GM12878 (cell line): ENCODE measurements at regions not wholly inside any gene's neighbourhood (a gene's known extent, or its start where the extent isn't known, plus 50 kb on each side); places are given as distances from the start of the nearest gene placed in this dataset.

Experiments used
- ATAC-seq: fragments of 200-7000 bp; cut with Tn5 transposase; 3 replicates; pipeline ENCODE4 v1.9.1; 2020; ENCODE audit warnings: mild to moderate bottlenecking, moderate library complexity
- BruUV-seq: library from RNA; stranded (reverse); fragments of 400-500 nt; replicated peaks from 2 replicates; lab custom pipeline; 2021; lab: Mats Ljungman, UMichigan
- CTCF ChIA-PET: fragments of 300-600 bp; sonication (Branson Sonifier 250); formaldehyde crosslinking; extraction: SDS; loops from one replicate; lab custom pipeline; 2021; ENCODE audit warnings: inconsistent platforms; lab: Yijun Ruan, JAX
- POLR2A ChIA-PET: fragments of 350-600 bp; formaldehyde crosslinking; extraction: SDS; loops from one replicate; lab custom pipeline; 2021; ENCODE audit warnings: inconsistent platforms; lab: Charles Lee
- RAD21 ChIA-PET: fragments of 300-600 bp; sonication (Branson Sonifier 250); formaldehyde crosslinking; loops from one replicate; lab custom pipeline; 2023; ENCODE audit warnings: antibody characterized with exemption; ENCODE audit not compliant: unreplicated experiment; lab: Charles Lee
- SMC1A ChIA-PET: fragments of 300-600 bp; sonication (Branson Sonifier 250); formaldehyde crosslinking; loops from one replicate; lab custom pipeline; 2023; ENCODE audit not compliant: unreplicated experiment, uncharacterized antibody; lab: Charles Lee
- DNase-seq: peaks from one replicate; pipeline ENCODE4 v3.0.0-alpha.2; 2011; ENCODE audit warnings: low read depth, low spot score
- FAIRE-seq: peaks from 3 replicates; lab custom pipeline; 2011; peaks lifted over from hg19 to GRCh38; lab: Jason Lieb, UNC
- H2AFZ ChIP-seq: 2 replicates; pipeline ENCODE4 v1.6.0; 2011; ENCODE audit warnings: low read depth, low read length, control low read depth; ENCODE audit not compliant: control insufficient read depth
- H3K27ac ChIP-seq: 2 replicates; pipeline ENCODE4 v1.5.1; 2011; ENCODE audit warnings: control low read depth; ENCODE audit not compliant: control insufficient read depth, insufficient read depth
- H3K27me3 ChIP-seq, 2 experiments: replicated peaks in 1 of 2; 2 replicates each; pipeline versions ENCODE4 v1.6.0 to v1.6.1; 2011; ENCODE audit warnings: low read length in 1 of 2; ENCODE audit not compliant: control insufficient read depth in 2 of 2, insufficient read depth in 2 of 2
- H3K36me3 ChIP-seq, 2 experiments: 2 replicates each; pipeline ENCODE4 v1.5.1; 2011; ENCODE audit warnings: low read length in 1 of 2; ENCODE audit not compliant: control insufficient read depth in 2 of 2, insufficient read depth in 2 of 2
- H3K4me1 ChIP-seq: 2 replicates; pipeline ENCODE4 v1.6.1; 2011; ENCODE audit warnings: mild to moderate bottlenecking, low read length, moderate library complexity, mixed read lengths; ENCODE audit not compliant: control insufficient read depth, insufficient read depth
- H3K4me2 ChIP-seq: 2 replicates; pipeline ENCODE4 v1.6.0; 2011; ENCODE audit warnings: control low read depth; ENCODE audit not compliant: control insufficient read depth, insufficient read depth
- H3K4me3 ChIP-seq: fragments of 200-600 bp; sonication (generic); 2 replicates; pipeline ENCODE4 v1.5.1; 2016
- H3K79me2 ChIP-seq: 2 replicates; pipeline ENCODE4 v1.6.0; 2011; ENCODE audit warnings: low read length; ENCODE audit not compliant: control insufficient read depth, insufficient read depth
- H3K9ac ChIP-seq: 2 replicates; pipeline ENCODE4 v1.8.0; 2011; ENCODE audit warnings: low read length, control low read depth, mixed read lengths; ENCODE audit not compliant: control insufficient read depth, insufficient read depth
- H3K9me3 ChIP-seq: replicated peaks from 3 replicates; pipeline ENCODE4 v1.5.1; 2011; ENCODE audit warnings: mild to moderate bottlenecking, low read length; ENCODE audit not compliant: control insufficient read depth, insufficient read depth
- H4K20me1 ChIP-seq: 2 replicates; pipeline ENCODE4 v1.6.0; 2011; ENCODE audit not compliant: control insufficient read depth, insufficient read depth
- BHLHE40 ChIP-seq, 2 experiments: fragments of 450-650 bp in 1 of 2; IDR thresholded peaks; 2 replicates each; pipeline ENCODE4 v1.6.1; 2011 to 2017; ENCODE audit warnings: low read depth in 2 of 2, borderline replicate concordance in 1 of 2, improper control_type of control experiment in 1 of 2, low read length in 1 of 2, mild to moderate bottlenecking in 1 of 2
- CEBPB ChIP-seq, 2 experiments: fragments of 150-350 bp in 1 of 2; IDR thresholded peaks; 2 replicates each; pipeline ENCODE4 v1.6.1; 2012 to 2014; ENCODE audit warnings: low read depth in 2 of 2, low read length in 2 of 2, borderline replicate concordance in 1 of 2, inconsistent platforms in 1 of 2
- IKZF1 ChIP-seq: fragments of 450-650 bp; conservative IDR thresholded peaks from 2 replicates; pipeline ENCODE4 v1.6.1; 2017; ENCODE audit warnings: antibody characterized with exemption, mild to moderate bottlenecking
- IRF4 ChIP-seq: IDR thresholded peaks from 2 replicates; pipeline ENCODE4 v1.6.1; 2011; ENCODE audit warnings: low read depth, low read length
- NBN ChIP-seq: fragments of 450-650 bp; IDR thresholded peaks from 2 replicates; pipeline ENCODE4 v1.6.1; 2016
- PML ChIP-seq: IDR thresholded peaks from 2 replicates; pipeline ENCODE4 v1.6.1; 2012; ENCODE audit warnings: low read length, inconsistent platforms
- POU2F2 ChIP-seq: IDR thresholded peaks from 3 replicates; pipeline ENCODE4 v1.6.1; 2011; ENCODE audit warnings: low read depth, mild to moderate bottlenecking, low read length, borderline replicate concordance
- REST ChIP-seq: IDR thresholded peaks from 2 replicates; pipeline ENCODE4 v1.6.1; 2012; ENCODE audit warnings: mild to moderate bottlenecking, low read depth, low read length
- WGBS: methylation state at CpG from one replicate; pipeline ENCODE4 v1.1.6; 2016; ENCODE audit warnings: low lambda C conversion rate; ENCODE audit not compliant: insufficient replicate concordance, insufficient coverage; ENCODE audit errors: missing lambda C conversion rate; 5-methylcytosine and 5-hydroxymethylcytosine counted together
- in situ Hi-C: fragments of 300-500 bp; cut with MboI; formaldehyde crosslinking; loops from 9 replicates; pipeline ENCODE4 v1.14.3; 2018; ENCODE audit warnings: mixed read lengths
- intact Hi-C: fragments of 100-400 bp; cut with micrococcal nuclease; formaldehyde crosslinking; loops from one replicate; pipeline ENCODE4 v1.14.2; 2022; ENCODE audit not compliant: unreplicated experiment
- TF ChIP-seq, protein P1 (sequence below): fragments of 450-650 bp; IDR thresholded peaks from 2 replicates; pipeline ENCODE4 v1.6.1; 2017; ENCODE audit warnings: mild to moderate bottlenecking, moderate library complexity
- TF ChIP-seq, protein P2 (sequence below): fragments of 450-650 bp; IDR thresholded peaks from 2 replicates; pipeline ENCODE4 v1.6.1; 2018; ENCODE audit warnings: mild to moderate bottlenecking, low read depth, moderate library complexity; ENCODE audit not compliant: partially characterized antibody

GRCh38 chr1:58903514-58904298 is 119.9 kb upstream of the JUN start:
- WGBS, result 2% methylated on average over 57 of the region's 70 CpGs
- Histone ChIP-seq H3K4me1 (peaks cover 9% of the 10 kb centered on the region; the same call in 1 of the 2 replicates), H4K20me1 (no peaks in the 10 kb centered on the region), H3K9ac (peak overlapping the region; percentile 60), H2AFZ (peak overlapping the region; percentile 65), H3K36me3 (no peaks in the 10 kb centered on the region), H3K4me3 (peak overlapping the region; percentile 58; the same call in 1 of the 2 replicates), H3K9me3 (no peaks in the 10 kb centered on the region), H3K27me3 (no peaks in the 10 kb centered on the region), H3K79me2 (no peaks in the 10 kb centered on the region), H3K27ac (peak overlapping the region; percentile 60), H3K4me2 (peak overlapping the region; percentile 64)
- POLR2A ChIA-PET, result interaction anchor here (0.9 to 1.2 kb wide), 3 partner anchors 46 to 393 kb away, joined by 3 to 5 read pairs (median 4); no protein-coding TSS in a partner anchor
- TSS peak; percentile 86 for BruUV-seq
- DNase-seq, result peak; percentile 59
- intact Hi-C loops, result loop anchor here (1.0 to 5.0 kb wide), 6 partner anchors 47 to 119 kb away; partner anchors contain the start of gene JUN
- FAIRE-seq, result peak; percentile 92
- peak; percentile 96 for ATAC-seq
- CTCF ChIA-PET, result interaction anchor here (0.5 to 1.5 kb wide), 7 partner anchors 12 to 795 kb away, joined by 3 to 7 read pairs (median 3); no protein-coding TSS in a partner anchor
- SMC1A ChIA-PET, result interaction anchor here (0.8 to 2.2 kb wide), 15 partner anchors 9 to 166 kb away, joined by 3 to 15 read pairs (median 4); no protein-coding TSS in a partner anchor
- in situ Hi-C loops, result no loop called here
- RAD21 ChIA-PET, result interaction anchor here (0.7 to 1.3 kb wide), 14 partner anchors 11 to 242 kb away, joined by 3 to 8 read pairs (median 4); partner anchors contain the start of gene JUN
- TF ChIP-seq POU2F2 (peak; percentile 42; the same call in 1 of the 3 replicates), IKZF1 (peak; percentile 88), NBN (no peak; the same call in 1 of the 2 replicates), BHLHE40 (IDR thresholded peaks at IDR 0.05; ENCODE audit: borderline replicate concordance in 1 of 2, low read depth in 2 of 2, low read length in 1 of 2) (peak in 1 of 2 experiments; percentile 78; a peak in 3 of 4 replicates), PML (peak; percentile 63; the same call in 1 of the 2 replicates), IRF4 (0 out of 2 replicates have a peak, but pooled peaks have one; percentile 9), CEBPB (IDR thresholded peaks at IDR 0.05; ENCODE audit: borderline replicate concordance in 1 of 2, low read depth in 2 of 2, low read length in 2 of 2) (no peak), REST (no peak)
- TF ChIP-seq, protein P1, sequence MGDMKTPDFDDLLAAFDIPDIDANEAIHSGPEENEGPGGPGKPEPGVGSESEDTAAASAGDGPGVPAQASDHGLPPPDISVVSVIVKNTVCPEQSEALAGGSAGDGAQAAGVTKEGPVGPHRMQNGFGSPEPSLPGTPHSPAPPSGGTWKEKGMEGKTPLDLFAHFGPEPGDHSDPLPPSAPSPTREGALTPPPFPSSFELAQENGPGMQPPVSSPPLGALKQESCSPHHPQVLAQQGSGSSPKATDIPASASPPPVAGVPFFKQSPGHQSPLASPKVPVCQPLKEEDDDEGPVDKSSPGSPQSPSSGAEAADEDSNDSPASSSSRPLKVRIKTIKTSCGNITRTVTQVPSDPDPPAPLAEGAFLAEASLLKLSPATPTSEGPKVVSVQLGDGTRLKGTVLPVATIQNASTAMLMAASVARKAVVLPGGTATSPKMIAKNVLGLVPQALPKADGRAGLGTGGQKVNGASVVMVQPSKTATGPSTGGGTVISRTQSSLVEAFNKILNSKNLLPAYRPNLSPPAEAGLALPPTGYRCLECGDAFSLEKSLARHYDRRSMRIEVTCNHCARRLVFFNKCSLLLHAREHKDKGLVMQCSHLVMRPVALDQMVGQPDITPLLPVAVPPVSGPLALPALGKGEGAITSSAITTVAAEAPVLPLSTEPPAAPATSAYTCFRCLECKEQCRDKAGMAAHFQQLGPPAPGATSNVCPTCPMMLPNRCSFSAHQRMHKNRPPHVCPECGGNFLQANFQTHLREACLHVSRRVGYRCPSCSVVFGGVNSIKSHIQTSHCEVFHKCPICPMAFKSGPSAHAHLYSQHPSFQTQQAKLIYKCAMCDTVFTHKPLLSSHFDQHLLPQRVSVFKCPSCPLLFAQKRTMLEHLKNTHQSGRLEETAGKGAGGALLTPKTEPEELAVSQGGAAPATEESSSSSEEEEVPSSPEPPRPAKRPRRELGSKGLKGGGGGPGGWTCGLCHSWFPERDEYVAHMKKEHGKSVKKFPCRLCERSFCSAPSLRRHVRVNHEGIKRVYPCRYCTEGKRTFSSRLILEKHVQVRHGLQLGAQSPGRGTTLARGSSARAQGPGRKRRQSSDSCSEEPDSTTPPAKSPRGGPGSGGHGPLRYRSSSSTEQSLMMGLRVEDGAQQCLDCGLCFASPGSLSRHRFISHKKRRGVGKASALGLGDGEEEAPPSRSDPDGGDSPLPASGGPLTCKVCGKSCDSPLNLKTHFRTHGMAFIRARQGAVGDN, result peak; percentile 82; the same call in 1 of the 2 replicates
- TF ChIP-seq, protein P2, sequence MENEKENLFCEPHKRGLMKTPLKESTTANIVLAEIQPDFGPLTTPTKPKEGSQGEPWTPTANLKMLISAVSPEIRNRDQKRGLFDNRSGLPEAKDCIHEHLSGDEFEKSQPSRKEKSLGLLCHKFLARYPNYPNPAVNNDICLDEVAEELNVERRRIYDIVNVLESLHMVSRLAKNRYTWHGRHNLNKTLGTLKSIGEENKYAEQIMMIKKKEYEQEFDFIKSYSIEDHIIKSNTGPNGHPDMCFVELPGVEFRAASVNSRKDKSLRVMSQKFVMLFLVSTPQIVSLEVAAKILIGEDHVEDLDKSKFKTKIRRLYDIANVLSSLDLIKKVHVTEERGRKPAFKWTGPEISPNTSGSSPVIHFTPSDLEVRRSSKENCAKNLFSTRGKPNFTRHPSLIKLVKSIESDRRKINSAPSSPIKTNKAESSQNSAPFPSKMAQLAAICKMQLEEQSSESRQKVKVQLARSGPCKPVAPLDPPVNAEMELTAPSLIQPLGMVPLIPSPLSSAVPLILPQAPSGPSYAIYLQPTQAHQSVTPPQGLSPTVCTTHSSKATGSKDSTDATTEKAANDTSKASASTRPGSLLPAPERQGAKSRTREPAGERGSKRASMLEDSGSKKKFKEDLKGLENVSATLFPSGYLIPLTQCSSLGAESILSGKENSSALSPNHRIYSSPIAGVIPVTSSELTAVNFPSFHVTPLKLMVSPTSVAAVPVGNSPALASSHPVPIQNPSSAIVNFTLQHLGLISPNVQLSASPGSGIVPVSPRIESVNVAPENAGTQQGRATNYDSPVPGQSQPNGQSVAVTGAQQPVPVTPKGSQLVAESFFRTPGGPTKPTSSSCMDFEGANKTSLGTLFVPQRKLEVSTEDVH, result no peak
